SK-N-MC (cell line): ENCODE measurements at regions not wholly inside any gene's neighbourhood (a gene's known extent, or its start where the extent isn't known, plus 50 kb on each side); places are given as distances from the start of the nearest gene placed in this dataset.

Experiments used
- EZH2 ChIP-seq: fragments of 200-600 bp; sonication (generic); IDR thresholded peaks from one replicate; pipeline ENCODE4 v1.6.1; 2017; ENCODE audit warnings: antibody characterized with exemption
- FOXP2 ChIP-seq: optimal IDR thresholded peaks from 2 replicates; pipeline ENCODE3; 2011; ENCODE audit warnings: mild to moderate bottlenecking, moderate library complexity; ENCODE audit not compliant: insufficient read depth; ENCODE audit errors: extremely low read length, control extremely low read depth
- POLR2AphosphoS5 ChIP-seq: IDR thresholded peaks from 2 replicates; pipeline ENCODE4 v1.6.1; 2012; ENCODE audit warnings: mild to moderate bottlenecking, low read depth, low read length, borderline replicate concordance

DNA sequence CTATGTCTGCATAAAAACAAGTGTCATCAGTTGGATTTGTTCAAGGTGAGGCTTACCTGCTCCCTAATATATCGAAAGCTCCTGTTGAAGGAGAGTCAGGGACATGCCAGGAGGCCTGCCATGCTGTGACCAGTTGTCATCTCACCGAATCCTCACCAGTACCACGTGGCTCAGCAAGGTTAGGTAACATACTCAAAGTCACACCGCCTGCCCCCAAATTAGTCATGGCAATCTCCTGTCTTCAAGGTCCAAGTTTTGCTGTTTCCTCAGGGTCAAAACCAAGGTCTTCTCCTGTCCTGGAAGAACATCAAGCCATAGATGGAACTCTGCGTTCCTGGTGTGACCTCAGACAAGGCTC is 67.8 kb downstream of the IGLL1 start:
- TF ChIP-seq EZH2 = no peak
- no peak for TF ChIP-seq POLR2AphosphoS5
- no peak for TF ChIP-seq FOXP2
